Astrocyte of the hippocampus (primary cell): ENCODE measurements at regions not wholly inside any gene's neighbourhood (a gene's known extent, or its start where the extent isn't known, plus 50 kb on each side); places are given as distances from the start of the nearest gene placed in this dataset.

ENCODE experiments used
- DNase-seq: peaks from one replicate; pipeline ENCODE4 v3.0.0; 2011; ENCODE audit warnings: low read depth, low spot score

DNA sequence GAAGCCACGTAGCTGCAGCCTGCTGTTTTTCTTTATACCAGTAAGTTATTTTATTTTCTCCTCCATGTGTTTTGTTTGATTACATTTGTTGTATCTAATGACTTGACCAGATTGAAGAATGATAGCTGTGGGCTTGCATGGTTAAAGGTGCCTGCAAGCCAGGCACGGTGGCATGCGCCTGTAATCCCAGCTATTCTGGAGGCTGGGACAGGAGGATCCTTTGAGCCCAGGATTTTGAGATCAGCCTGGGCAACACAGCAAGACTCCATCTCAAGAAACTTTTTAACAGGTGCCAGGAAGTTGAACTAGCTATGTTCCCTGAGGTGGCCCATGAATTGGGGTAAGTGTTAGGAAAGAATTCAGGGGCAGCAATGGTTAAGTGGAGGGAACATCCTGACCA, 179.4 kb downstream of the IRS1 start:
- no peak for DNase-seq

GRCh38 chr2:226619707-226620106, 179.9 kb downstream of the IRS1 start:
- DNase-seq = no peak

GRCh38 chr2:226618875-226619605, 180.6 kb downstream of the IRS1 start:
- peak; percentile 57 for DNase-seq

- DNase-seq = no peak
Measured at GRCh38 chr2:226618544-226618874, 181.1 kb downstream of the IRS1 start.

DNA sequence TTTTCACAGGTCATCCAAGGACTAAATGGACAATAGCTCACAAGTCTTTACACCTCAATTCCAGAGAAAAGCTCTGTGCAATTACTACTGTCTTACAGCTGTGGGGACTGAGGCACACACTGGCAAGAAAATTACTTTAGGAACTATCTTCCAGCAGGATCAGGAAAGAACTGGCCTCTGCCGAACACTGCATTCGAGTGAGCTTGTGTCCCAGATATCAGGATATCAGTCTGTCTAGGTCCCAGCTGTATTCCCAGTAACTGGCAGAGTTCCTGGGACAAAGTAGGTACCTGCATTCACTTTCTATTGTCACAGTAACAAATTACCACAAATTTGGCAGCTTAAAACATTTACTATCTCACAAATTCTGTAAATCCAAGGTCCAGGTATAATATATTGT, 183.7 kb downstream of the IRS1 start:
- DNase-seq = no peak

- DNase-seq = peak; percentile 63
Measured at GRCh38 chr2:226611944-226612318, 187.7 kb downstream of the IRS1 start.

DNA sequence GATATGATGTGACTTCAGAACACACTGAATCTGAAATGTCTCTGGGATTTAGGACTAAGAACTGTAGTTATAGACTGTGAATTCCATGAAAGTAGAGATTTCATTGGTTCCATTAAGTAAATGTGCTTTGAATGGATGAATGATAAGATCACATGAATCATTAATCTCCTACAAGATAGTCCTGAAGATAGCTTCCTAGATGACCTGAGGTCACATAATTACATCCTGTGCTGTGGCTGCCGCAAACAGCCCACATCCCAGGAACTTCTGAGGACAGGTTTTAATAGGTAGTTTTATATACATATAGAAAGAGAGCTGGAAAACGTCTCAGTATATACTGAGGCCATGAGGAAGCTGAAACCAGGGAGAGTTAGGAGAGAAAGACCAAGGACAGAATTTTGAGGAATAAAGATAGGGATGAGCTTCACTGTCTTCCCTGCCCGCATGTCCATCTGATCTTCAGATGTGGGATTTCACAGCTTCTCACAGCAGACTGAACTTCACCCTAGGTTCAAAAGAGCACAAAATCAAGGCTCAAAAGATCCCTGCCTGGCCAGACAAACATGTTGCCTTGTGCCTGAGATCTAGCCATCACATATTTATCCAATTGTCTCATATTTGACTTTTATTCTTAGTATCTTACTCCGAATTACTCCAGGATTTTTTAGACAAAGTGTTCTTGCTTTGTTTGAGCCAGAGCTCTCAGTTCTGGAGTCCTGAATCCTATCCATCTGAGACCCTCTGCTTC, 188.2 kb downstream of the IRS1 start:
- no peak for DNase-seq

DNA sequence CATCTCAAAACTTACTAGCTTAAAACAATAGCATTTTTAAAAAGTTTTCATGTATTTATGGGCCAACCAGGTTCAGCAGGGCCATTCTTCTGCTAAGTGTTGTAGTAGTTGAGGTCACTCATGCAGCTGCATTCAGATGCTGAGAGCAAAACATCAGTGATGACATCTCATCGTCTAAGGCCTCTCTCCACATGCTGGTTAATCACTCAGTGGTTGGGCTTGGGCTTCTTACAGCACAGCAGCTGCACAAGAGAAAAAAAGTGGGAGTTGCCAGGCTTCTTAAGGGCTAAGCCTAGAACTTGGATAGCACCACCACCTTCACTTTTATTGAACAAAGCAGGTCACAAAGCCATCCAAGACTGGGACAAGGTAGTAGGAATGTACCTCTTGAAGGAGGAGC, 190.3 kb downstream of the IRS1 start:
- DNase-seq = peak; percentile 32

GRCh38 chr2:226608451-226608850, 191.2 kb downstream of the IRS1 start:
- DNase-seq = no peak

- DNase-seq = peak; percentile 32
Measured at GRCh38 chr2:226607379-226607778, 192.2 kb downstream of the IRS1 start.

GRCh38 chr2:226605642-226606041, 194.0 kb downstream of the IRS1 start:
- DNase-seq = no peak

DNA sequence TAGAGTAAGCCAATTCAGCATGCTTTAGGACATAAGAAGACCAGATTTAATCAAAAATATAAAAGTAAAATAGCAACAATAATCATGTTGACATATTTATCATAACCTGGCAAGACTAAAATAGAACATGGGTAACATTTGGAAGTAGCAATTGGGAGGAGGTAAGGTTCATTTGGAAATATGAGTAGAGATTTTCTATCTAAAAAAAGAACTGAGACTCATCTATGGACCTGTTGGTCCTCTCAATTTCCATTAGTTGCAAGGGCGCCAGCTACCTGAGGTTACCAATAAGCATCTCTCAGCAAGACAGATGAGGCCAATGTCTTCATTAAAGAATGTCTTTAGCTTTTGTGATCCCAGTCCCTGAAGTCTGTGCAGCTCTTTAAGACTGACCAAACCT, 196.0 kb downstream of the IRS1 start:
- no peak for DNase-seq

- DNase-seq = peak; percentile 31
Measured at GRCh38 chr2:226601881-226602662, 197.5 kb downstream of the IRS1 start.

DNA sequence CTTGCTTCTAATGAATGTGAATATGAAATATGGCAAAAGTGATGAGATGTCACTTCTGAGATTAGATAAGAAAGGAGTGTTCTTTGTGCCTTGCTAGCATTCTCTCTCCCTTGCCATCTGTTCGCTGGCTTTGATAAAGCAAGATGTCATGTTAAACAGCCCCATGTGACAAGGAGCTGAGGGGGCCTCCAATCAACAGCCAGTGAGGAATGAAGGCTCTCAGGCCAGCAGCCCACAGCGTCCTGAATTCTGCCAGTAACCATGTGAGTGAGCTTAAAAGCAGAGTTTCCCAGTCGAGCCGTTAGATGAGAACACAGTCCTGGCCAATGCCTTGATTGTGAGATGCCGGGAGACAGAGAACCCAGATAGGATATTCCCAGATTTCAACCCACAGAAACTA, 198.8 kb downstream of the IRS1 start:
- no peak for DNase-seq

- peak; percentile 54 for DNase-seq
Measured at GRCh38 chr2:226600184-226600583, 199.4 kb downstream of the IRS1 start.

- DNase-seq = no peak
Measured at GRCh38 chr2:226589043-226589442, 210.6 kb downstream of the IRS1 start.

DNA sequence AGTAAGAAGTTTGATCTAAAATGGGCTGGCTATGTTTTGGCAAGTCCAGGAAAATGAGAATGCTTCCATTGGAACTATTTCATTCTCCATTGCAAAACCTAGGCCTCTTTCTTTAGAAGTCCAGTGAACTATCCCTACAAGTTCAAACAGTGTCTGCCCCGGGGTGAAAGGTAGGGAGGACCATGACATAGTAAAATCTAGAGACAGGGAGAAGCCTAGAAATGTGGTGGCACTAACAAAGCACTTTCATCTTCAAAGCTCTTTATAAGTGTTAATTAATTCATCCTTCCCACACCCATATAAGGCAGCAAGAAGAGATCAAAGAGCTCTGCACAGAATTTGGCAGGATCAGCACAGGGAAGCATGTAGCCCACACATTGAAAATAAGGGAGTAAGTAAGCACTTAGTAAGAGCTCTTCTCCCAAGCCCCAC, 214.5 kb downstream of the IRS1 start:
- peak; percentile 77 for DNase-seq

GRCh38 chr2:226584518-226585055, 215.0 kb downstream of the IRS1 start:
- no peak for DNase-seq

DNA sequence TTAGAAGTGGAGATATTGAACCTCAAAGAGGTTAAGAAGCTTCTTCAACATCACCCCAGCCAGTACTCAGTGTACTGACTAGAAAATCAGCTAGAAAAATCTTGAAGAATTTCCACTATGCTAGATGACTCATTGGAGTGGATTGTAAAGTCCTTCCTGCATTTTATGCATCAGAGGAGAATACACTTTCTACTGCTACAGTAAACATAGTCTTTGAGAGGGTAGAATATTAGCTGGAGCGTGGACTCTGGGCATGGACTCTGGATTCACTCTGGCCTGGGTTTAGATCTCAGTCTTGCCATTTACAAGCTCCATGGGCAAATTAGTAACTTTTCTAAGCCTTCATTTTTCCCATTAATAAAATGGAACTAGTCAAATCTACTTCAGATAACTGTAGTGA, 215.9 kb downstream of the IRS1 start:
- peak; percentile 87 for DNase-seq

GRCh38 chr2:226581661-226582060, 218.0 kb downstream of the IRS1 start:
- DNase-seq = peak; percentile 50

- DNase-seq = peak; percentile 11
Measured at GRCh38 chr2:226581004-226581403, 218.6 kb downstream of the IRS1 start.

GRCh38 chr2:226580403-226580802, 219.2 kb downstream of the IRS1 start:
- DNase-seq = no peak
